Posterior vena cava (tissue), 2 donors: ENCODE measurements at regions not wholly inside any gene's neighbourhood (a gene's known extent, or its start where the extent isn't known, plus 50 kb on each side); places are given as distances from the start of the nearest gene placed in this dataset.

Experiments used
- DNase-seq: peaks from one replicate; pipeline ENCODE4 v3.0.0-alpha.2; 2020; ENCODE audit warnings: low spot score
- intact Hi-C, 2 donors: fragments of 100-400 bp; cut with DNase I; formaldehyde crosslinking; loops; one replicate each; pipeline versions ENCODE4 v1.14.1 to v1.14.2; 2022 to 2023
- donor health status: DM: yes; HTN: yes; CAD: no.
- donor health status: DM: yes; HTN: yes; CAD: no.

- intact Hi-C loops = no loop called here
- DNase-seq = no peak
Measured at GRCh38 chr12:85559127-85559526, 277.1 kb downstream of the RASSF9 start.

- no peak for DNase-seq
- intact Hi-C loops = no loop called here
Measured at GRCh38 chr12:85559536-85559935, 276.7 kb downstream of the RASSF9 start.

- intact Hi-C loops = no loop called here
Measured at GRCh38 chr12:85562765-85563164, 273.4 kb downstream of the RASSF9 start.

GRCh38 chr12:85564786-85565185 lies 271.4 kb downstream of the RASSF9 start:
- DNase-seq = no peak

More at GRCh38 chr12:85562765-85563164, 273.4 kb downstream of the RASSF9 start:
- DNase-seq = no peak

GRCh38 chr12:85568395-85569103 lies 267.7 kb downstream of the RASSF9 start:
- intact Hi-C loops = no loop called here
- DNase-seq = no peak

More at GRCh38 chr12:85564786-85565185, 271.4 kb downstream of the RASSF9 start:
- intact Hi-C loops = no loop called here

DNA sequence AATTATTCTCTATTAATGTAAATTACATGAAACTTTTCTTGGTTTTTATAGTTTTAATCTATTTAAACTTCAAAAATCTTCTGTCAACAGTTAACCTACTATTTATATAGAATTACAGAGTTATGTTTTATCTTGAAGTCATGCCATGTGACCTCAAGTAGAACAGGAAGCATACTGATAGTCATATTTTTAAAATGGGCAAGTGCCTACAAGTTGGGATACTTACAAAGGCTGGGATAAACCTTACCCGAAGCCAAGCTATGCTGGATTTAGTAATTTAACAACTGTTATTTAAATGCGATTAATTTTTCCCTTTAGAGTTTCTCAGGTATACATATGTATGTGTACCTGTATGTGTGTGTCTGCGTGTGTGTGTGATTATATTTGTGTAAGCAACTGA lies 266.9 kb downstream of the RASSF9 start:
- intact Hi-C loops = no loop called here

DNA sequence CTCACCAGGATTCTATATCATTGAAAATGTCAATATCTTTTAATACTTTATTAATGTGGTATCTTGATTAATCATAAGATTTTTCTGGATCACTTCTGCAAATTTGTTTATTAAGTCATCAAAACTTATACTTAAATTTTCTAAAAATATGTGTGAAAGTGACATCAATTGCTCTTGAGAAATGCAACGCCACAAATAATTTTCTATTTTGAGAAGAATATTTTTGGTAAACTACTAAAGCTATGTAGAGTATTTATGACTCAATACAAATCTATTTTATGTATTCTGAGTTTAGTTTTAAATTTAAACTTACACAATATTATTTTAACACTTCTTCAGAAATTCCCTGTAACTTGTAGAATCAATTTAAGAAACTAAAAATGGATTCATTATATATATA lies 263.3 kb downstream of the RASSF9 start:
- DNase-seq = no peak
- intact Hi-C loops = loop anchor here in 1 of 2 donors (10.0 kb wide), 1 partner anchor 292 kb away; no protein-coding TSS in a partner anchor

More for the DNA sequence above, 266.9 kb downstream of the RASSF9 start:
- no peak for DNase-seq

DNA sequence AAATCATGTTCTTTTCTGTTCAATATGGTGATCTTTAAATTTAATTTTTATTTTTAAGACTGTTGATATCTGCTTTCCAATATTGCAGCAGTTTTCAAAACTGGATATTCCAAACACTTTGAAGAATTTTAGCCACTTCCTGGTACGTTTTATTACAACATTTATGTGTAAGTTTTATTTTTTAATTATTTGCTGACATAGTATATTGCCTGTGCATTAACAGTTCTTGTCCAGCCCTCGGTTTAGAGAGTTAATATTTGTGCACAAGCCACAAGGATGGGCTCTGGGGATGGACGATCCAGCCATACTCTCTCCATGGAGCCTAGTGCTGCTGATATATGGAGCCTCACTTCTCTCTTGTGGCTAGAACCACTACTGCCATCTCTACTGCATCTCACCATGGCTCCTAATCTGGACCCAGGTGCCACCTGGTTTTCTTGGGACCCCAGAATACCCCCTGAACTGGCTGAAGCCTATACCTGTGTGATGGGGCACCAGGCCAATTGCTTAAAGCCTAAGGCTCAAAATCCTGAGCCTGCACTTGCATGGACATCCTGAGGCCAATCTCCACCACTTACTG lies 262.5 kb downstream of the RASSF9 start:
- intact Hi-C loops = loop anchor here in 1 of 2 donors (10.0 kb wide), 1 partner anchor 291 kb away; no protein-coding TSS in a partner anchor

DNA sequence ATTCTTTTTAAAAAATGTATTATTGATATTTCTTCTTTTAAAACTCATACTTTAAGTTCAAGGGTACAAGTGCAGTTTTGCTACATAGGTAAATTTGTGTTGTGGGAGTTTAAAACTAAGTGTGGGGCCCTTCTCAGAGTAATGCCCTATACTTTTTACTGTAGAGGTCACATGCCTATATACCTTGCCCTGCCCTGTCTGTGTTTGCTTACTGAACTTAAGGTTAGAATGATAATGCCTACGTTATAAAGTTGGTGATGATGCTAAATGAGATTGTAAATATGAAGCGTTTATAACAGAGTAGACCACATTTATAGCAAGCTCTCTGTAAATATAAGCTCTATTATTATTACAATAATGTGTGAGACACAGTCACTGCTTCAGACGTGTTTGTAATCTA lies 261.9 kb downstream of the RASSF9 start:
- DNase-seq = no peak
- intact Hi-C loops = loop anchor here in 1 of 2 donors (10.0 kb wide), 1 partner anchor 291 kb away; no protein-coding TSS in a partner anchor

More for the DNA sequence above, 262.5 kb downstream of the RASSF9 start:
- no peak for DNase-seq

DNA sequence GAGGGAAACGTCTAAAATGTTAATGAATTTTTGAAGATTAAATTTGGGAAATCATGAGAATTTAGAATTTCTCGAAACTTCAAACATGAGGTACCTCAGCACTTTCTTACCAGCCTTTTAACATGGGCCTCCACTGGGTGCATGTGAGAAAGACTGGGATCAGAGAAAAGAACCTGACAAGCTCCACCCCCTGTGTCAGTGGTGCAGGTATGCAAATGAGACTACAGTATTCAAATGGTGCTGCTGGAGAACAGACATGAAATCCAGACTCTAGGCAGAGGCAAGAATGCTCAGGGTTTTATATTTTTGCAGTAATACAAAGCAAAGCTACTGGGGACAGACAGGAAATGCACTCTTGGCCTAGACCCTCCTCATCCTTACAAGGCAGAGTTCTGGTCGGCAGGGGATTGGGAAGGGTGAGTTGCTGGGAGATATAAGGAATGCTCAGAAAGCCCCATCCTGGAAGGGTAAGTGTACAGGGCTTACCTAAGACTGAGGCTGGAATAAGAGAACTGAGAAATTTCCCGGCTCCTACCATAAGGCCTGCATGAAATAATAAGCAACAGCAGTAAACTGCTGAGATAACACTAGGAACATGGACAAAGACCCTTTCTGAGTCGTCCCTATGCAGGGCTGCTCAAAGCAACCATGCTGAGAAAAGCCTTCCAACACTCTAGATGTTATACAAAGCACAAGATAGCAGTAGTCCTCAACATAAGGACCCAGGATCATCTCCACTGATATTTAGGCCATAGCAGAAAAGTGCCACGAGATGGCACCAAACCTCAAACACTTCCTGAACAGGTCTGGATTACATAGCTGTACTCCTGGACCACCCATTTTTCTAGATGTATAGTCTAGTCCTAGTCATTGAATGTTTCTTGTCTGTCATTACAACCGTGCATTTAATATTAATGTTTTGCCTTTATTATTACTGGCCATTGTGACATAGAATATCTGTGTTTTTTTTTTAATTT lies 260.8 kb downstream of the RASSF9 start:
- intact Hi-C loops = loop anchor here (5.0 to 10.0 kb wide), 2 partner anchors 289 to 292 kb away; no protein-coding TSS in a partner anchor
- DNase-seq = no peak

DNA sequence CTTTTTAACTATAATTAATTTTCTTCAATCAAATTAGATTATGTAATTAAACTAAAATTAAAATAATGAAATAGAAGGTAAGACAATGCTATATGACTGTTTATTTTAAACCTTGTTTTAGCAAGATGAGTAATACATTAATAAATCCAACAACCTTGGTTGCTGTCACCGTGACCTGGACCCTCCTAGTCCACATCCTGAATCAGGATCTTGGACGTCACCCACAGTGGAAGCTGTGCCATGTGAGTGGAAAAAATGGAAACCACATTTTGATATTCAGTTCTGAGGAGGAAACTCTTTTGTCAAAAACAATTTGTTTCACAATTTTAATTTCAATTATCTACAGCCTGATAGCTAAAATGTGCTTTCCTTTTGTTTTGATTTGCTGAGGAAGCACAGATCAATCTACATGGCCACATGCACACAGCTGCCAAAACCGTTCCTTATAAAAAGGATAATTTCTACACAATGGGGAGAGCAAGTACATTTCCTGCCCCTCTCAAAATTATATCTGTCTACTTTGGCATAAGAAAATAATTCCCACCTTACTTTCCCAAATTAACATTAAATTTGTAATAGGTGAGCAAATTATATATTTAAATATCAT lies 255.5 kb downstream of the RASSF9 start:
- intact Hi-C loops = no loop called here
- DNase-seq = no peak

DNA sequence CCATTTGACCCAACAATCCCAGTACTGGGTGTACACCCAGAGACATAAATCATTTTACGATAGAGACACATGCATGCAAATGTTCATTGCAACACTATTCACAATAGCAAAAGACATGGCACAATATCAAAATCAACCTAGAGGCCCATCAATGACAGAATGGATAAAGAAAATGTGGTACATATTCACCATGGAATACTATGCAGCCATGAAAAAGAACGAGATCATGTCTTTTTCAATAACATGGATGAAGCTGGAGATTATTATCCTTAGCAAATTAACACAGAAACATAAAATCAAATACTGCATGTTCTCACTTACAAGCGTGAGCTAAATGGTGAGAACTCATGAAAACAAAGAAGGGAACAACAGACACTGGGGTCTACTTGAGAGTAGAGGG lies 249.1 kb downstream of the RASSF9 start:
- no peak for DNase-seq
- intact Hi-C loops = no loop called here

DNA sequence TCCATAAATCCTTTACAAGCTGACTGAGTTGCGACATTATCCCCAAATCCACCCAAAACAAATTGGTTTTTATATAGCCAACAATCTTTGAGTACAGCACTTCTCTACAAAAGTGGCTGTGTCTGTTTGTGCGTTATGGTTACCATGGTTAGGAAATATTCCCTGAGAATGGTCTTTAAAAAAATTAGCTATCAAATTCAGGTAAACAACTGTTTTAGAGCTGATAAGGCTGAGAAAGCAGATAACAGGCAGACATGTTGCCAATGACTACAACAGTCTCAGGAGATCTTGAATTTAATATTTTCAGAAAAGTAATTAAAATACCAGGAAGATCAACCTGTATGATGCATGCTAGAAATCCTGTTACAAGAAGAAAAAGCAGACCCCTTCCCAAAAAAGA lies 248.0 kb downstream of the RASSF9 start:
- intact Hi-C loops = no loop called here
- no peak for DNase-seq

- intact Hi-C loops = no loop called here
- DNase-seq = no peak
Measured at GRCh38 chr12:85600841-85601240, 235.4 kb downstream of the RASSF9 start.

- DNase-seq = no peak
- intact Hi-C loops = no loop called here
Measured at GRCh38 chr12:85603556-85603955, 232.7 kb downstream of the RASSF9 start.

GRCh38 chr12:85606455-85606854 lies 229.8 kb downstream of the RASSF9 start:
- intact Hi-C loops = no loop called here
- DNase-seq = no peak

GRCh38 chr12:85609778-85610177 lies 226.4 kb downstream of the RASSF9 start:
- no peak for DNase-seq
- intact Hi-C loops = no loop called here

DNA sequence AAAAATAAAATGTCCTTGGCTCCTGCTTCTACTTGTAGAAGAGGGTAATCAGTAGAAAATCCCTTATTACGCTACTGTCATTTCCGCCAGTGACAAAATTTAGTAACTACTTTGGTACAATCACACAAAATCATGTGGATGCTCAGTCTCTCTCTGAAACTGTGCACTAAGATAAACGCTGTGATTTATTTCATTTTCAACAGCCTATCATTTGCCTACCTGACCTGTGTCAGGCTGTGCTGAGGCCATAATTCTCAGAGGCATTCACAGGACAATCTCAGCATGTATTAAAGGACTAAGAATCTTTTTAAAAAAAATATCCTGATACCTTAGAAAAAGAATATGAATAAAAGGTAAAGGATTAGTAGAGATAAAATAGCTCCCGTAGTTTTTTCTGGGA lies 226.0 kb downstream of the RASSF9 start:
- no peak for DNase-seq

GRCh38 chr12:85616201-85616600 lies 220.0 kb downstream of the RASSF9 start:
- intact Hi-C loops = no loop called here
- DNase-seq = no peak

More for the DNA sequence above, 226.0 kb downstream of the RASSF9 start:
- intact Hi-C loops = no loop called here
